Anterior cingulate cortex (tissue), 58 donors: ENCODE measurements at regions not wholly inside any gene's neighbourhood (a gene's known extent, or its start where the extent isn't known, plus 50 kb on each side); places are given as distances from the start of the nearest gene placed in this dataset.

ENCODE experiments used
- DNase-seq, 58 donors: peaks; one replicate each; lab custom pipeline; 2025; lab: John Stamatoyannopoulos, UW

DNA sequence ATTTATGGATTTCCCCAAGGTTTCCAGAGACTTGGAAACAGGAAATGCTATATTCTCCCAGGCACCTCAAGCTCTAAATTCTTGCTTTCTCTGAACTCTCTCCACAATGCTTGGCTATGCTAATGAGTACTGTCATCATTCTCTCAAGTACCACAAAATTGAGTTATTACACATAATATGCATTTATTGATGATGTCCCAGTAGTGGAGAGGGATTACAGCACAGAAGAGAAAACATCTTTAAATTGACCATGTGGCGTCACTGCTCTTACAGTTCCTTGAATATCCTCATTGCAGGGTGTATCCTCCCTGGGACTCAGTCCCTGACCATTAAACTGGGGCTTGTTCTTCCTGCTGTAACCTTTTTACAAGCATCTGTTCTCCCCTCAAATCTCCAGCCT is 681.1 kb upstream of the FANCL start:
- no peak for DNase-seq

DNA sequence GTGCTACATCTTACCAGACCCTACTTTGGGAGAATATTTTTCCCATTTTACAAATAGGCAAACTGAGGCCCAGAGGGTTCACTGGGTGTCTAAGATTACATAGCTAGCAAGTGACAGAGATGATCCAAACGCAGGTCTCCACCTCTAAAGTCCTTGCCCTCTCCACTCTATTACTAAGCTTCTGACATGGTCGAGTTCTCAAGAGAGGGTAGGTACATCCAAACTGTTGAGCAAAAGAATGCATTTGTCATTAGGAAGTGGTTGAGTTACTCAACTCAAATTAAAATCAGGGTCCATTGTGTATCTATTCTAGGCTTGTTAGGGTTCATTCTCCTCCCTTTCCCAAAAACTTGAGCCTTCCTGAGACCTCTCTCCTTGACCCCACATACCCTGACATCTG is 680.6 kb upstream of the FANCL start:
- DNase-seq, result no peak

DNA sequence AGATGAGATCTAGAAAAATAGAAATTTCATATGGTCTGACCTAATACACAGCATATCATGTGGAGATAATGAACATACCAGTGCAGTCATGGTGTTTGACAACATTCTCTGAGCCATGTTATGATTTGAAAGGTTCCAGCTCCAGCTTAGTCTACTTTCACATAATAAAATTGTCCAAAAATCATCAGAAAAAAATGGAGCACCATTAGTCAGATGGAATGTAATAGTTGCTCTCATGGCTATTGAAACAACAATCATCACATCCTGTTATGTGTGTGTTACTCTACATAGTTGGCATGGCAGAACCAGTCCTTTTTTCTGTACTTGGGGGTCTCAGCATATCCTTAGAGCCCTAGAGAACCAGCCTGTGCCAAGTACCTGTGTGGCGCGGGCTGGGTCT is 678.9 kb upstream of the FANCL start:
- no peak for DNase-seq

DNA sequence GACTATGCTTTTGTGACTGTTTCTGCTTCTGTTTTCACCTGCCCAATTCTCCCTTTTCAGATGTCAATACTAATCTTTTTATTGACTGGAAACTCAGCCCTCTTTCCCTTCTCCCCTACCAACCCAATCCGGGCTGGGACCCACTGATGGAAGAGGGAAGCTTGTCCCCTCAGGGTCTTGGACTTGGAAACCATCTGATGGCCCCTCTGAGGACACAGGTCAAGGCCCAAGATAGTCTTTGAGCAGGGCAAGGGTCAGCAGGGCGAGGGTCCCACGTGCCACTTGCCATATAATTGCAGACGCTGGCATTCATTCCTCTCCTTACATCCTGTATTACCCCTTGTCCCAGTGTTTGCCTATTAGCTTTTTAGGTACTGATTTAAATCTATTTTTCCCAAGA is 678.2 kb upstream of the FANCL start:
- no peak for DNase-seq

DNA sequence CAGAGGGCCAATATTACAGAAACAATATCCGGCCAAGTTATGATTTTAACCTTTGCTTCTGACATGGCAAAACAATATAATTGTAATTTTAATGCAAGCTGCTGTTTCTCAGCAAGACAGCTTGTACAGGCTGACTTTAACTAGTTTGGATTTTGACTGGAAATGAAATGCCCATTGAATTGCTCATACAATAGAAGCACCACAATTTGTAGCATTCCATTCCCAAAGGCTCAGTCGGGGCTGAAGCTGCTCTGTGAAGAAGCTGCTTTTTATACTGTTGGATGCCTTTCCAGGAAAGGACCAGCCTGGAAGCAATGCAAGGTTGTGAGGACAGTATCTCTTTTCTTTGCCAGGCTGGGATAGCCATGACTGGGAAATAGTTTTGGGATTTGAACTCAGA is 677.0 kb upstream of the FANCL start:
- no peak for DNase-seq

DNA sequence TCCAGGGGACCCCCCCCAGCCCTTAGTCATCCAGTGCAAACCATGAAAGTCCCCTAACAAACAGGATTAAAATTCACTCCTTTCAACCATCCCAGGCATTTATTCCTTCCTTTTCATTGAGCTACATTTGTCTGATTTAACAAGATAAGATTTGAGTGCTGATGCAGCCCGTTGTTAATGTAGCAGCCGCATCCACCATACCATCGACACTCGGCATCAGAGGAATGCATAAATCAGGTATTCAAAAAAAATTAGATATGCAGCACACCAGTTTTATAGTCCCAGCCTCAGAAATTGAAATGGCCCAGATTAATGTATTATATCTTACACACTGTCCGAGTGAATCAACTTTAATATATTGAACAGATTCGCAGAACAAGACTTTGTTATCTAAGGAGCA is 676.5 kb upstream of the FANCL start:
- DNase-seq, result no peak

DNA sequence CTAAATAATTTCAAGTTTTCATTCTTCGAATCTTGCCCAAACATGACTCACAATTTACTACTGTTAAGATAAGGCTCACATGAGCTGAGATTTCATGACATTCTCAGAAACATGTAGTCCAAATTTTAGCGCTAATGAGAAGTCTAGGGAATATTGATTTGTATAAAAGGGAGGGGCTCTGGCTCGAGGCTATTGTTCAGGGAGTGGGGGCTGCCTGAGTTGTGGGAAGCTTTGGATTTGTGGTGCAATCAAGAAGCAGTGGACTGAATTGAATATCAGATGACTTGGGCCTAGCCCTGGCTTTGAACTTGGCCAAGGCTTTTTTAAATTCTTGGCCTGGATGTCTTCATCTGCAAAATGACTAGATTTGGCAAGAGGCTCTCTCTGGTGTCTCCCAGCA is 674.9 kb upstream of the FANCL start:
- no peak for DNase-seq

DNA sequence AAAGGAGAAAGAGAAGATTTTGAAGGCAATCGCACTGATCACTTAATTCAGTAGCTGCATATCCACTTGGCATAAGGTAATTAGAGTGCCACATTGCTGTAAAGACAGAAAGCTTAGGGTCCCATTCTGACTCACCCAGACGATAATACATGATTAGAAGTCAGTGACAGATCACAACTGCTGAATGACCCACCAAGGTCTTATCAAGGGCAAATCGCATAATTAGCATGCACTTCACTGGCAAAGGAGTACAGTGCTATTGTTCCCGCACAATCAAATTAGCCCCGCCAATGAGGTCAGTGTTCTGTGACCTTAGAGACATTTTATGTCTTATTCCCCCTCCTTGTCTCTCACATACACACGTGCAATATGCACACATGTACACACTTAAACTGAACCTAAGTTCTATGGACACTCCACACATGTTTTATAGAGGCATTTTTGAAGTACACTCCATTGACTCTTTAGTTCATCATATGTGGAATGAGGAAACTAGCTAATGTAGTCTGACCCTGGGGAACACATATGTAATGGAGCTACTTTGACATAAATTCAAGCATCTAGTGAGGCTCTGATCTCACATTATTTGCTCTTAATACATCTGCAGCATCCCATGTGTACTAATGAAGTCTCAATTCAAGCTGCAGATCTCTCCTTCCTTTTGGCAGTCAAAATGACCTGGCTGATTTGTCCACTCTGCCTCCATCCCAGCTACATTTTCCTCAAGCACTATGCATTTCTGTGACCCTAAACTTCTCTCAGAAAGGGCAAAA is 673.8 kb upstream of the FANCL start:
- DNase-seq, result no peak

DNA sequence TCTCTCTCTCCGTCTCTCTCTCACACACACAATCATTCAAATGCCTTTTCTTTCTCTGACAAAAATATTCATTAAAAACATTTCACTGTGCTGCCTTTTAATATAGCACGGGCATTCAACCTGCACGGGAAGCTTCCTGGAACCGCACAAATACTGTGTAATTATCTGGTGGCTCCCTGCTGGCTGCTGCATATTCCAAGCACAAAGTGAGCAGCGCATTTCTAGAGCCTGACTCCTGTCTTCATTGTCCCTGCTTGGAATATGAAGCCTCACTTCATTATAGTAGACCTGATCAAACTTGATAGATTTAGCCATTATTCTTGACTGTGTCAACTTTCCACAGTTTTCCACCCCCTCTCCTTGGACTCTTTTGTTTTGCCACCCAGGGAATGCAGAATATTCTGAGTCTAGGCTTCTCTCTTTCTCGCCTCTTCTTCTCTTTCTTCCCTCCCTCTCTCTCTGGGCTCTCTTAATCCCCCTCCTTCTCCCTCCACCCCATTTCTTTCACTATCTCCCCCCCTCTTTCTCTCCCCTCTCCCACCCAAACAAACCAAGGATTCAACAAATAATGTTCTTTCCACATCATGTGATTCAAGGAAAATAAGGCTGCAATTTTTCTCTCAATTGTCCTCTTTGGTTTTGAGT is 672.1 kb upstream of the FANCL start:
- no peak for DNase-seq

DNA sequence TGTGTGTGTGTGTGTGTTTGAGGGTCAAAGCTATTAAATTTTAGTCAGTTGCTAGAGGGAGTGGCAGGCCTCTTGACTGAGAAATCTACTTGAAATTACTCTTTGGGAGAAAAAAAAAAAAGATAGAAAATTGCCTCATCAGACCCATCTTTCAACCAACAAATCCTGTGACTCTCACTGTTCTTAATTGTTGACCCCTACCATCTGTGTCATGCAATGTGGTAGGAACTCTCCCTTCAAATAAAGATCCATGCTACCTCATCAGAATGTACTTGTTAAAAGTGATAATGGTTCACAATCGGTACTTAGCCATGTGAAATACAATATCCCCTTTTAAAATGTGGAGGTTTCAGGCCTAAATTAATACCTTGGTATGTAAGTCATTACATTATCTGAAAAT is 670.8 kb upstream of the FANCL start:
- DNase-seq, result no peak

DNA sequence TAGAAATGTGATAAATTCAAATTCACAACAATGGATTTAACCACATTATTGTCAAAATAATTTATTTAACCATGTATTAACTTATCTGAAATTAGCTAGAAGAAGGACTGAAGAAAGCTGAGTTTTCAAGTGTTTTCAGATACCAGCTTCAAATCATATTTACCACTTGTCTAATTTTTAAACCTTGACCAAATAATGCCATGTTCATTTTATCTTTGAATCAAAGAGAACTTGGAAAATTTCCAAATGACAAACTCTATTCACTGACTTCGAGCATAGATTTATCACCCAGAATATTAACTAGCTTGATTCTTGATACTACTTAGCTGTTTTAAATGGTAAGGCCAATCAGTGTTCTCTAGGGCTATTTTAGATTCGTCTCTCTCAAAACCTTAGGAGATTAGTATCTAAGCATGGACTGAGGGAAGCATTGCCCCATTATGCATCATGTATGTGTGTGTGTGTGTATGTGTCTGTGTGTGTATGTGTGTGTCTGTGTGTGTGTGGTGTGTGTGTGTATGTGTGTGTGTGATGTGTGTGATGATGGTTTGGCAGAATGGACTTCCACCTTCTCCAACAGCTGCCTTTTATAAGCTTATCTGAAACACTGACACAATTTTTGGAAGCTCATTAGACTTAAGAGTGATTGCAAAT is 667.5 kb upstream of the FANCL start:
- no peak for DNase-seq

DNA sequence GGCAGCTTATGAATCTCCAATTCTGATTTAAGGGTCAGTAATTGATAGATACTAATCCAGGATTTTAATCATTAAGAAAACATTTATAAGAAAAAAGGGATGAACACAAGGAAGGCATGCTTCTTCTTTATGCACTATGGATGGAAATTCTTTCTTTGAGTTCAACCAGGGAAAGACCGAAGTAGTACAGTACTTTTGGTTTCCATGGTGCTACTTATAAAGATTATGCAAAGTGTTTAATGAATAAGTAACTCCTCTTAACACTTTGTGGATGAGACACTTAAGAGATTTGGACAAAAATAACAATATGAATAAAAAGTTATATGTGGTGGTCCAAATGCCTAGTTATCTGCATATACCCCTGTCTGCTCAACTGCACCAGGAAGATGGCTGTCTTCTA is 666.5 kb upstream of the FANCL start:
- DNase-seq, result no peak

DNA sequence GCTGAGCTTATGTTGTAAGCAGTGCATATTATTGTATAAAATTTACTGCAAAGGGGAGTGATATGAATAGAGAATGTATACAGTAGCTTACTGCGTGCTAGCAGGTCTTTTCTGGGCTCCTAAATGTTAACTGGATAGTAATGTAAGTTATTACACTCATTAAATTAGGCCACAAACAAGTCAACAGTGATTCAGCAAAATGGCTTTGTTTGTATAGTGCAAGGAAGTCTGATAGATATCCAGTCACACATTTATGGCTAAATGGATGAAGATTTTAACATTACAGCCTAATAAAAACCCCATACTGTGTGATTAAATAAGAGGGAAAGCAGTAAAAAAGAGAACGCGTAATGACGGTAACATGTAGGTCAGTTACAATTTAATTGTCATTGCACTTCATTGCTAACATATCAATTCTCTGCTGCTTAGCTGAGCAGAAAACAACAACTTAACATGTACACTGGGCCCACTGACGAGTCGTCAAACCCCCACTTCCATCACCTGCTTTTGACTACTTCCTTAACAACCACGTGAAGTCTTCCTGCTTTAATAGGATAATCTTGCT is 665.0 kb upstream of the FANCL start:
- DNase-seq, result no peak

DNA sequence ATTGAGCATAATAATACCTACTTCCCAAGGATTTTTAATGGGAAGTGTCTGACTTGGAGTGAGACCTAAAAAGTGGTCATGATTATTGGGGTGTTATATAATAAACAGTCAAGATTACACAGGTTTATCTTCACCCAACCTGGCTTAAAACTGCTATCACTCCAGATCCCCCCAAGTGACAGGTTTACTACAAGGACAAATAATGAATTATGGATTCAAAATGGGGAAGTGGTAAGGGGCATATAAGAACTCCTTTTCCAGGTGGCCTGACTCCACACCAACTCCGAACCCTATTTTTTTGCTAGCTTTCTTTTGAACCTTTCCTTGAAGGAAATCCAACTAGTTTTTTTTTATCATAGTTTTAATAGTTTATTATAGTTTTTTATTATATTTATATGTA is 663.0 kb upstream of the FANCL start:
- DNase-seq, result no peak

DNA sequence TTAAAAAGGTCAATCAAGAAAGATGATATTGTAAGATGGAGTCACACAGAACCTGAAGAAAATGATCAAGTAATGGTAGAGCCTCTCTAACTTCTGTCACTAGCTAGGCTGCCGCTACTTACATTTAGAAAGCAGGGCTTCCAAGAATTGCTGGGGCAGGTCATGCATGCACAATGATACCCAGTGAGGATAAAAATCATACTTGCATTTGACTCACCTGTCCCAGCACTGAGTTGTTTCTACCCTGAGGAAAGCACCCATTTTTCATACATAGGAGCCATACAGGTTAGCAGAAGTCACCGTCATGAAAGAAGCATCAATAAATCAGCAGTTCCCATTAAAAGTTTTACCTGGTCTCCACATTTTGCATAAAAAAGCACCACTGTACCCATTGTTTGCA is 662.3 kb upstream of the FANCL start:
- DNase-seq, result no peak

DNA sequence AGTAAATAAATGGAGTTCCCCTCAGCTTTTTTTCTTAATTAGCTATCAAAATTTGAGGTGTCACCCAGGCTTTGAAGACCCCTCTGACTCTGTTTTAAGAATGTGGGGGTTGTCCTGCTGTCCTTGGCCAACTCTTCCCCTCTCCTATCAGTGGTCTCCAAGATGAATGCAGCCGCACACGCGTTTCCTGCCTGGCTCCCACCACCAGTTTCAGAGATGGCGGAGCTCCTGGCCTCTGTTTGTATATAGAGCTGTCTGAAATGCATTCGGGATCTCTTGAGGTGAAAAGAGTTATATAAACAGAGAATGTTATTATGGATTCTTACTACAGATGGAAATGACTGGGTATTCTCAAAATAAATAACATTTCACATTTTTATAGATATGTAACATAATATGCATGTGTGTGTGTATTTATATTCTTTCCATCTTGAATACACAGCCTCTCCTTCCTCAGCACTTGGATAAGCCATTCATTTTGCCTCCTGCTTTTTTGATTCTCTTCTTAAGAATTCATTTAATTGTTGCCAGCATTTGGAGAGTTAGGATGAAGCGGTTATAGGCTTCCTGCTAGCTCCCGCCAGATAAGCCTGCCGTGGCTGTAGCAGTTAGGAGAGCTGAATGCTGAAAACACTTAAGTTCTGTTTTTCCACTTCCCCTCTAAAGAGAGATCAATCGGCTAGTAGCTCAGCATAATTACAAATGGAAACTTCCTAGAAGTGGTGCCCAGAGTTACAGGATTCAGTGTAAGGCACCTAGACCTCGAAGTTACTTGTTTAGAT is 659.3 kb upstream of the FANCL start:
- peak in 4 of 58 donors; percentile 3 to 20 (median 10) for DNase-seq

DNA sequence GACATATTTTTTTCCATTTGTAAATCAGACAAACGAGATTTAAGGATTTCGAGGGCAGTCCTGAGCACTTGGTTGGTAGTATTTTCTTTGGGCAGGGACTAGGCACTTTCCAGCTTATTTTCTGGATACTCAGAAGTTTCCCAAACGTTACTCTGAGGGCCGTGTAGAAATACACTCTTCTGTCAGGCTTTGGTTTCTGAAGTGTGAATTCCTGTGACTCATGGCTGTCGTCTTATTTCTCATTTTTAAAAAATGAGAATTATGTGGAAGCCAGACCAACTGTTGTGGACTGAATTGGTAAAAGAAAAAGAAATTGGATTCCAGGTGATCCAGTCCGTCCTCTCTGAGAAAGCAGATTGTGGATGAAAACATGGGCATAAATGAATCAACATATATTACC is 658.6 kb upstream of the FANCL start:
- peak in 1 of 58 donors; percentile 11 for DNase-seq

DNA sequence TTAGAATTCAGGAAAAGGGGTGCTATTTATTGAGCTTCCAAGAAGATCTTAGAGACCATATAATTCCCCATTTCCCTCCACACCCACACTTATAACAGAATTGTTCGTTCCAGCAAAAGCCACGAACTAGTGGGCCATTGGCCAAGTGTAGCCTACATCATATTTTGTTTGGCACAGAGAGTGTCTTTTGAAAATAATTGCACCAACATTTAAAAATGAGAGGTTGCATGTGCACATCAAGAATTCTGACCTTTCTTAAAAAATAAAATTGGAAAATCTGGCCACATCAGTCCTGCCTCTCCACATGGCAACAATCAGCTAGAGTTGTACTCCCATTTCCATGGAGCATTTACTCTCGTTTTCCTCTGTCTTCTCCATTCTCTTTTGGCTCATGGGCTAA is 655.5 kb upstream of the FANCL start:
- no peak for DNase-seq

DNA sequence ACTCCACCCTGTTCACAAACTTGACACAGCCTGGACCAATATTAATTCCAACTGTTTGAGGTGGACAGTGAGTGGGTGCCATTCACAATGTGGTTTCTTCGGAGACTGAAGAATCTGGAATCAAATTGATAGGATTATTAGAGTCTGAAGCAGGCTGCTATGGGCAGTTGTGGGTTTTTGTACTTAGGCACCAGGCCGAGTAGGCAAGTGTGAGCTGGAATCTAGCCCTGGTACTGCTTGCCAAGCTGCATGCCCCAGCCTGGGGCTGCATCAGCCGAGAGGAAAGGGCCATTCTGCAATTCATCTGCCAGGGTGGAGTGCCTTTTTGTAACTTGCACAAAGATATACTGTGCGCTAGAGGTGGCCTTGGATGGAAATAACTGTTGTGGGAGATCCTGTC is 654.7 kb upstream of the FANCL start:
- DNase-seq, result peak in 5 of 58 donors; percentile 2 to 35 (median 10)

DNA sequence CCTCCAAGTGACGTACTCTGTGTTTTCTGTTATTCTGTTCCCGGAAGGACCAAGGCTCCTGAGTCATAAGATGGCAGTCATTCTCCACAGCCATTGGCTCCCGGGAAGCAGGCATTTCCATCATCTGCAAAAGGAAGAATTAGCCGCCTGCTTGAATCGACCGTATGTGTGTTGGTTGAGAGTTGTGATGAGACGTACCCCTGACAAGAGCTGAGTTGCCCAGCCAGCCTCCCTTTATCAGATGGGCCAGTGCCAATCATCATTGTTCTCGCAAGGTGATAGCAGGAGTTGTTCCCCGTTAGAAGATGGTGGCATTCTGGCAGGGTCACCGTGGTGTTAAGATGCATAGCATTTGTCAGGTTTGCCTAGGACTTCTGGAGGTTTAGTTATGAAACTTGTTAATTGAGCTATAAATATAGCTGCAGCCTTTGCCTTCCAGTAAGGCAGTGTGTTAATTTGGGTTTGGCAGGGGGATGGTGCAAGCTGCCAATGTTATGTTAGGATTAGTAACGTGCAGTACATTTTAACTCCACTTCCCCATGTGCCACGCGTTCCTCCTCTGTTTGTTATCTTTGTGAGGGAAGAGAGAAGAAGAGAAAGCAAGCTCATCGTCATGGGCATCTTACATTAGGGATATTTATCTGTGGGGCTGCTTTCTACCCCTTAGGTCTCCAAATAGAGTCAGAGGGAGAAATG is 652.7 kb upstream of the FANCL start:
- peak in 23 of 58 donors; percentile 2 to 66 (median 18) for DNase-seq
